Fibroblast of pulmonary artery (primary cell): ENCODE measurements at regions not wholly inside any gene's neighbourhood (a gene's known extent, or its start where the extent isn't known, plus 50 kb on each side); places are given as distances from the start of the nearest gene placed in this dataset.
"Not testable (repeated sequence)": the region's sequence is repeated elsewhere in the genome, so short reads cannot be mapped to it uniquely, and the experiment has no call there.

ENCODE experiments used
- DNase-seq: peaks from one replicate; pipeline ENCODE4 v3.0.0-alpha.2; 2010; ENCODE audit warnings: low read depth
- H3K4me3 ChIP-seq: replicated peaks from 2 replicates; pipeline ENCODE4 v1.5.1; 2011; ENCODE audit warnings: low read depth, mild to moderate bottlenecking, control low read depth, low read length, moderate library complexity
- TF ChIP-seq, protein P1 (sequence below): IDR thresholded peaks from 2 replicates; pipeline ENCODE4 v1.5.1; 2011; ENCODE audit warnings: mild to moderate bottlenecking, control low read depth, low read length, inconsistent platforms; ENCODE audit errors: missing control alignments

GRCh38 chr14:37776791-37777499 lies 181.5 kb downstream of the TTC6 start:
- TF ChIP-seq, protein P1, sequence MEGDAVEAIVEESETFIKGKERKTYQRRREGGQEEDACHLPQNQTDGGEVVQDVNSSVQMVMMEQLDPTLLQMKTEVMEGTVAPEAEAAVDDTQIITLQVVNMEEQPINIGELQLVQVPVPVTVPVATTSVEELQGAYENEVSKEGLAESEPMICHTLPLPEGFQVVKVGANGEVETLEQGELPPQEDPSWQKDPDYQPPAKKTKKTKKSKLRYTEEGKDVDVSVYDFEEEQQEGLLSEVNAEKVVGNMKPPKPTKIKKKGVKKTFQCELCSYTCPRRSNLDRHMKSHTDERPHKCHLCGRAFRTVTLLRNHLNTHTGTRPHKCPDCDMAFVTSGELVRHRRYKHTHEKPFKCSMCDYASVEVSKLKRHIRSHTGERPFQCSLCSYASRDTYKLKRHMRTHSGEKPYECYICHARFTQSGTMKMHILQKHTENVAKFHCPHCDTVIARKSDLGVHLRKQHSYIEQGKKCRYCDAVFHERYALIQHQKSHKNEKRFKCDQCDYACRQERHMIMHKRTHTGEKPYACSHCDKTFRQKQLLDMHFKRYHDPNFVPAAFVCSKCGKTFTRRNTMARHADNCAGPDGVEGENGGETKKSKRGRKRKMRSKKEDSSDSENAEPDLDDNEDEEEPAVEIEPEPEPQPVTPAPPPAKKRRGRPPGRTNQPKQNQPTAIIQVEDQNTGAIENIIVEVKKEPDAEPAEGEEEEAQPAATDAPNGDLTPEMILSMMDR, result no peak
- no peak overlapping the region for H3K4me3 ChIP-seq
- DNase-seq, result no peak

DNA sequence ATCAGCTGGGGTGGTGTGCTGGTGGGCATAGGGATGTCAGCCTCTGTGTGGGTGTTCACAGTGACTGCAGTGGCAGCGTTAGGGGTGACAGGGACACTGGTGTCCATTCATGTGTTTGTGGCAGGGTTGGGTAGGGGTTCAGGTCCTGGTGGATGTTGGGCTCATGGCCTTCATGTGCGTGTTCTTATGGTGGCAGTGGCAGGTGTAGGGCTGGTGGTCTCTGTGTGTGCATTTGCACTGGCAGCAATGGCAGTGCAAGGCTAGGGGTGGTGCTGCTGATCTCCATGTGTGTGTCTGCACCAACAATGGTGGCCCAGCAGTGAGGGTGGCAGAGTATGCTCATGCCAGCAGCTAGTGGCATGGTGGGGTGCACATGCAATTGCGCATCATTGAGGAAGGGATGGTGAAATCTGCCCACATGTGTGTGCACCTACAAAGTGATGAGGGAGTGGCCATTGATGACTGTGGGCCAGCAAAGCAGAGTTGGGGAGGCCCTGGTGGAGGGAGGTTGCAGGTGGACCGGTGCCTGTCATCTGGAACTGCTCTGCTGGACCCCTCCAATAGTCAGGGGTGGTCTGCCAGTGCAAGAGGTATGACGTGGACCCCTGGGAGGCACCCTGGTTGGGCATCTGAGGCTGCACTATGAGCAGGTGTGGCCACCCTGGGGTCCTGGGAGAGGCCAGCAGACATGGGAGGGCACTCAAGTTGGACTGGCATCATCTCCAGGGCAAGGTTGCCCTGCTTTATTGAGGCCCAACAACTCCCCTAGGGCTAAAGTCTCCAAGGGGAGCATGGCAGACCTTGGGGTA lies 182.9 kb downstream of the TTC6 start:
- DNase-seq, result no peak
- H3K4me3 ChIP-seq, result no peak overlapping the region
- TF ChIP-seq, protein P1, result no peak

- DNase-seq, result no peak
- TF ChIP-seq, protein P1, result no peak
Measured at GRCh38 chr14:37779480-37779879, 184.1 kb downstream of the TTC6 start.

DNA sequence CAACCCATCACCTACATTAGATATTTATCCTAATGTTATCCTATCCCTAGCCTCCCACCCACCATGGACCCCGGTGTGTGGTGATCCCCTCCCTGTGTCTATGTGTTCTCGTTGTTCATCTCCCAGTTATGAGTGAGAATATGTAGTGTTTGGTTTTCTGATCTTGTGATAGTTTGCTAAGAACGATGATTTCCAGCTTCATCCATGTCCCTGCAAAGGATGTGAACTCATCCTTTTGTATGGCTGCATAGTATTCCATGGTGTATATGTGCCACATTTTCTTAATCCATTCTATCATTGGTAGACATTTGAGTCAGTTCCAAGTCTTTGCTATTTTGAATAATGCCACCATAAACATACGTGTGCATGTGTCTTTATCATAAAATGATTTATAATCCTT lies 185.3 kb downstream of the TTC6 start:
- not testable (repeated sequence) for DNase-seq, H3K4me3 ChIP-seq

More at GRCh38 chr14:37779480-37779879, 184.1 kb downstream of the TTC6 start:
- H3K4me3 ChIP-seq, result no peak overlapping the region

DNA sequence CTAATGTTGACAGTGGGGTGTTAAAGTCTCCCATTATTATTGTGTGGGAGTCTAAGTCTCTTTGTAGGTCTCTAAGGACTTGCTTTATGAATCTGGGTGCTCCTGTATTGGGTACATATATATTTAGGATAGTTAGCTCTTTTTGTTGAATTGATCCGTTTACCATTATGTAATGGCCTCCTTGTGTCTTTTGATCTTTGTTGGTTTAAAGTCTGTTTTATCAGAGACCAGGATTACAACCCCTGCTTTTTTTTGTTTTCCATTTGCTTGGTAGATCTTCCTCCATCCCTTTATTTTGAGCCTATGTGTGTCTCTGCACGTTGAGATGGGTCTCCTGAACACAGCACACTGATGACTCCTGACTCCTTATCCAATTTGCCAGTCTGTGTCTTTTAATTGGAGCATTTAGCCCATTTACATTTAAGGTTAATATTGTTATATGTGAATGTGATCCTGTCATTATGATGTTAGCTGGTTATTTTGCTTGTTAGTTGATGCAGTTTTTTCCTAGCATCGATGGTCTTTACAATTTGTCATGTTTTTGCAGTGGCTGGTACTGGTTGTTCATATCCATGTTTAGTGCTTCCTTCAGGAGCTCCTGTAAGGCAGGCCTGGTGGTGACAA lies 188.9 kb downstream of the TTC6 start:
- not testable (repeated sequence) for H3K4me3 ChIP-seq, DNase-seq

GRCh38 chr14:37784827-37785223 lies 189.4 kb downstream of the TTC6 start:
- not testable (repeated sequence) for H3K4me3 ChIP-seq, DNase-seq

DNA sequence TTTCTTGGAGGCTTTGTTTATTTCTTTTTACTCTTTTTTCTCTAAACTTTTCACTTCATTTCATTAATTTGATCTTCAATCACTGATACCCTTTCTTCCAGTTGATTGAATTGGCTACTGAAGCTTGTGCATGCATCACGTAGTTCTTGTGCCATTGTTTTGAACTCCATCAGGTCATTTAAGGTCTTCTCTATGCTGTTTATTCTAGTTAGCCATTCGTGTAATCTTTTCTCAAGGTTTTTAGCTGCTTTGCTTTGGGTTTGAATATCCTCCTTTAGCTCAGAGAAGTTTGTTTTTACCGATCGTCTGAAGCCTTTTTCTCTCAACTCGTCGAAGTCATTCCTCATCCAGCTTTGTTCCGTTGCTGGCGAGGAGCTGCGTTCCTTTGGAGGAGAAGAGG lies 189.9 kb downstream of the TTC6 start:
- DNase-seq, H3K4me3 ChIP-seq: not testable (repeated sequence)

DNA sequence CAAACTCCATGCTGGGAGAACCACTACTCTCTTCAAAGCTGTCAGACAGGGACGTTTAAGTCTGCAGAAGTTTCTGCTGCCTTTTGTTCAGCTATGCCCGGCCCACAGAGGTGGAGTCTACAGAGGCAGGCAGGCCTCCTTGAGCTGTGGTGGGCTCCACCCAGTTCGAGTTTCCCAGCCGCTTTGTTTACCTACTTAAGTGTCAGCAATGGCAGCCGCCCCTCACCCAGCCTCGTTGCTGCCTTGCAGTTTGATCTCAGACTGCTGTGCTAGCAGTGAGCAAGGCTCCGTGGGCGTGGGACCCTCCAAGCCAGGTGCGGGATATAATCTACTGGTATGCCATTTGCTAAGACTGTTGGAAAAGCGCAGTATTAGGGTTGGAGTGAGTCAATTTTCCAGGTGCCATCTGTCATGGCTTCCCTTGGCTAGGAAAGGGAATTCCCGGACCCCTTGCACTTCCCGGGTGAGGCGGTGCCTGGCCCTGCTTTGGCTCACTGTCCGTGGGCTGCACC lies 190.7 kb downstream of the TTC6 start:
- not testable (repeated sequence) for H3K4me3 ChIP-seq, DNase-seq

DNA sequence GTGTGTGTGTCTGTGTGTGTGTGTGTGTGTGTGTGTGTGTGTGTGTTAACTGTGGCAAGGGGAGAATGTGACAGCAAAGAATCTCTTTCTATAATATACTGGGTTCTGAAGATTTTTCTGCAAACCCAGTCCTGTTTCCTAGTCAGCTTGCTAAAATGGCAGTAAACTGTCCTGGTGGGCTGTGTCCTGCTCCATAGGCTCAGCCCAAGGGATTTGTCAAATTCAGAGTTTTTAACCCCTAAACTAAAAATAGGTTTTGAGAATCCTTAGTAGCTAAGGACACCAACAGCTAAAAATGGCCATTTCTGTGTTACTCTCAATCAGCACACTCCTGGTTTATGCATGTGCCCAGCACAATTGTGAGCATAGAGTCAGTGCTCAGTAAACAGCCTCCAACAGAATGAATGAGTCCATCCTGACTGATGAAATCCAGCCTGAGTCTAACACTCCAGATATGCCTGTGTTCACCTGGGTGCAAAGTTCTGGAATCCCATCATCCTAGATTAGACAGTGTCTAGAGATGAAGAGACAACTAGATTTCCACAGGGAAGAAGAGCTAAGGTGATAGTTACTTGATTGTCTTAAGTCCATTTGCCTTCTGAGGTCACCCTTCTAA lies 192.6 kb downstream of the TTC6 start:
- TF ChIP-seq, protein P1, result no peak
- no peak for DNase-seq
- H3K4me3 ChIP-seq, result no peak overlapping the region
